A549 (cell line): ENCODE measurements at regions not wholly inside any gene's neighbourhood (a gene's known extent, or its start where the extent isn't known, plus 50 kb on each side); places are given as distances from the start of the nearest gene placed in this dataset.
"Not testable (repeated sequence)": the region's sequence is repeated elsewhere in the genome, so short reads cannot be mapped to it uniquely, and the experiment has no call there.

Experiments
- BHLHE40 ChIP-seq: IDR thresholded peaks from 2 replicates; pipeline ENCODE4 v1.6.1; 2012; ENCODE audit warnings: low read depth, low read length, inconsistent platforms
- CHD4 ChIP-seq: fragments of 200-600 bp; sonication (generic); IDR thresholded peaks from 2 replicates; pipeline ENCODE4 v1.6.1; 2016; ENCODE audit warnings: antibody characterized with exemption, mild to moderate bottlenecking, borderline replicate concordance
- EHMT2 ChIP-seq: fragments of 200-600 bp; sonication (generic); IDR thresholded peaks from 2 replicates; pipeline ENCODE4 v1.6.1; 2016; ENCODE audit warnings: antibody characterized with exemption, low read depth, mild to moderate bottlenecking, moderate library complexity
- EP300 ChIP-seq, 2 experiments: fragments of >200 bp; sonication (Bioruptor Twin); formaldehyde crosslinking; IDR thresholded peaks; 2 replicates in 1 of 2; 3 replicates in 1 of 2; pipeline ENCODE4 v1.6.1; 2016 to 2017
- ESRRA ChIP-seq: fragments of 150-350 bp; IDR thresholded peaks from 2 replicates; pipeline ENCODE4 v1.6.1; 2014; ENCODE audit warnings: mild to moderate bottlenecking, low read length, borderline replicate concordance
- JUN ChIP-seq, 2 experiments: fragments of >200 bp; sonication (Bioruptor Twin); formaldehyde crosslinking; IDR thresholded peaks; 2 replicates in 1 of 2; 3 replicates in 1 of 2; pipeline ENCODE4 v1.6.1; 2016 to 2017
- MAZ ChIP-seq: fragments of 150-350 bp; IDR thresholded peaks from 2 replicates; pipeline ENCODE4 v1.6.1; 2014; ENCODE audit warnings: antibody characterized with exemption, low read depth, low read length, borderline replicate concordance
- PBX3 ChIP-seq: IDR thresholded peaks from 2 replicates; pipeline ENCODE4 v1.6.1; 2012
- POLR2A ChIP-seq: IDR thresholded peaks from 2 replicates; pipeline ENCODE4 v1.6.1; 2012; ENCODE audit warnings: mild to moderate bottlenecking, low read length
- RAD21 ChIP-seq, 2 experiments: fragments of >200 bp in 1 of 2; sonication (Bioruptor Twin) in 1 of 2; formaldehyde crosslinking in 1 of 2; IDR thresholded peaks in 1 of 2; conservative IDR thresholded peaks in 1 of 2; 2 replicates in 1 of 2; 3 replicates in 1 of 2; pipeline ENCODE4 v1.6.1; 2012 to 2018; ENCODE audit warnings: inconsistent platforms in 1 of 2
- RCOR1 ChIP-seq: fragments of 150-350 bp; IDR thresholded peaks from 2 replicates; pipeline ENCODE4 v1.6.1; 2014; ENCODE audit warnings: antibody characterized with exemption, low read length, low read depth
- REST ChIP-seq: fragments of 200-600 bp; sonication (generic); IDR thresholded peaks from 2 replicates; pipeline ENCODE4 v1.6.1; 2016; ENCODE audit warnings: antibody characterized with exemption, mild to moderate bottlenecking, moderate library complexity
- SMC3 ChIP-seq: fragments of >200 bp; sonication (Bioruptor Twin); formaldehyde crosslinking; IDR thresholded peaks from 3 replicates; pipeline ENCODE4 v1.6.1; 2018; ENCODE audit warnings: inconsistent platforms
- TF ChIP-seq, protein P1 (sequence below): fragments of >200 bp; sonication (Bioruptor Twin); formaldehyde crosslinking; IDR thresholded peaks from 3 replicates; pipeline ENCODE4 v1.5.1; 2016

- not testable (repeated sequence) for TF ChIP-seq REST; SMC3; EP300 (IDR thresholded peaks at IDR 0.05); BHLHE40; CHD4; ESRRA; PBX3; POLR2A; RAD21 (conservative IDR thresholded peaks at IDR 0.05 in 1 of 2, IDR thresholded peaks at IDR 0.05 in 1 of 2); MAZ; EHMT2; RCOR1; JUN (IDR thresholded peaks at IDR 0.05)
- TF ChIP-seq, protein P1, sequence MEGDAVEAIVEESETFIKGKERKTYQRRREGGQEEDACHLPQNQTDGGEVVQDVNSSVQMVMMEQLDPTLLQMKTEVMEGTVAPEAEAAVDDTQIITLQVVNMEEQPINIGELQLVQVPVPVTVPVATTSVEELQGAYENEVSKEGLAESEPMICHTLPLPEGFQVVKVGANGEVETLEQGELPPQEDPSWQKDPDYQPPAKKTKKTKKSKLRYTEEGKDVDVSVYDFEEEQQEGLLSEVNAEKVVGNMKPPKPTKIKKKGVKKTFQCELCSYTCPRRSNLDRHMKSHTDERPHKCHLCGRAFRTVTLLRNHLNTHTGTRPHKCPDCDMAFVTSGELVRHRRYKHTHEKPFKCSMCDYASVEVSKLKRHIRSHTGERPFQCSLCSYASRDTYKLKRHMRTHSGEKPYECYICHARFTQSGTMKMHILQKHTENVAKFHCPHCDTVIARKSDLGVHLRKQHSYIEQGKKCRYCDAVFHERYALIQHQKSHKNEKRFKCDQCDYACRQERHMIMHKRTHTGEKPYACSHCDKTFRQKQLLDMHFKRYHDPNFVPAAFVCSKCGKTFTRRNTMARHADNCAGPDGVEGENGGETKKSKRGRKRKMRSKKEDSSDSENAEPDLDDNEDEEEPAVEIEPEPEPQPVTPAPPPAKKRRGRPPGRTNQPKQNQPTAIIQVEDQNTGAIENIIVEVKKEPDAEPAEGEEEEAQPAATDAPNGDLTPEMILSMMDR, result not testable (repeated sequence)
Observed at GRCh38 chr12:131429221-131429620, 281.7 kb upstream of the SFSWAP start.
